ENCODE measurements at regions not wholly inside any gene's neighbourhood (a gene's known extent, or its start where the extent isn't known, plus 50 kb on each side); places are given as distances from the start of the nearest gene placed in this dataset.

DNA sequence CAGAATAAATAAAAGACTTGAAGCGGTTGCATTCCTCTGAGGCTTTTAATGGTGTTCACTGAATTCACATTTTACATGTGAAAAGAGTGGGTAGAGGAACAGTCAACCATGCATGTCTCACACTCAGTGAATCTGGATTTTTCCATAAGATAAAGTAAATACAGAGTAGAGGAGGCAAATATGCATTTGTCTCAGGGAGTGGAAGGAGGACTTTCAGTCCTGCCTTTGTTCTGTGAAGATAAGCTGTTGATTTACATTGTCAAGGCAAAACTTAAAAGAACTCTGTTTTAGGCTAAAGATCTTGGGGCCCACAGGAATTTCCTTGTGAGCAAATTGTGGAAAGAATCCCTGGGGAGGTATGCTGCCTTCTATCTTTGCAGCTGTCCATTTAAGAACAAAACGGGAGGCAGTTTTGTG, 825.3 kb upstream of the MBL2 start:
- TF ChIP-seq, protein P1, sequence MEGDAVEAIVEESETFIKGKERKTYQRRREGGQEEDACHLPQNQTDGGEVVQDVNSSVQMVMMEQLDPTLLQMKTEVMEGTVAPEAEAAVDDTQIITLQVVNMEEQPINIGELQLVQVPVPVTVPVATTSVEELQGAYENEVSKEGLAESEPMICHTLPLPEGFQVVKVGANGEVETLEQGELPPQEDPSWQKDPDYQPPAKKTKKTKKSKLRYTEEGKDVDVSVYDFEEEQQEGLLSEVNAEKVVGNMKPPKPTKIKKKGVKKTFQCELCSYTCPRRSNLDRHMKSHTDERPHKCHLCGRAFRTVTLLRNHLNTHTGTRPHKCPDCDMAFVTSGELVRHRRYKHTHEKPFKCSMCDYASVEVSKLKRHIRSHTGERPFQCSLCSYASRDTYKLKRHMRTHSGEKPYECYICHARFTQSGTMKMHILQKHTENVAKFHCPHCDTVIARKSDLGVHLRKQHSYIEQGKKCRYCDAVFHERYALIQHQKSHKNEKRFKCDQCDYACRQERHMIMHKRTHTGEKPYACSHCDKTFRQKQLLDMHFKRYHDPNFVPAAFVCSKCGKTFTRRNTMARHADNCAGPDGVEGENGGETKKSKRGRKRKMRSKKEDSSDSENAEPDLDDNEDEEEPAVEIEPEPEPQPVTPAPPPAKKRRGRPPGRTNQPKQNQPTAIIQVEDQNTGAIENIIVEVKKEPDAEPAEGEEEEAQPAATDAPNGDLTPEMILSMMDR (IDR thresholded peaks at IDR 0.05; ENCODE audit: unreplicated experiment) = no peak
- Mint-ChIP-seq H3K4me1 (ENCODE audit: unreplicated experiment) (peaks cover 16% of the 10 kb centered on the region), H3K36me3 (ENCODE audit: low read depth, unreplicated experiment) (peaks cover 2% of the 10 kb centered on the region), H3K4me3 (ENCODE audit: unreplicated experiment) (no peak overlapping the region), H3K27me3 (ENCODE audit: unreplicated experiment) (peaks cover 2% of the 10 kb centered on the region), H3K9me3 (ENCODE audit: unreplicated experiment) (no peaks in the 10 kb centered on the region), H3K27ac (ENCODE audit: unreplicated experiment) (no peak overlapping the region)
- DNase-seq (ENCODE audit: low spot score) = no peak

DNA sequence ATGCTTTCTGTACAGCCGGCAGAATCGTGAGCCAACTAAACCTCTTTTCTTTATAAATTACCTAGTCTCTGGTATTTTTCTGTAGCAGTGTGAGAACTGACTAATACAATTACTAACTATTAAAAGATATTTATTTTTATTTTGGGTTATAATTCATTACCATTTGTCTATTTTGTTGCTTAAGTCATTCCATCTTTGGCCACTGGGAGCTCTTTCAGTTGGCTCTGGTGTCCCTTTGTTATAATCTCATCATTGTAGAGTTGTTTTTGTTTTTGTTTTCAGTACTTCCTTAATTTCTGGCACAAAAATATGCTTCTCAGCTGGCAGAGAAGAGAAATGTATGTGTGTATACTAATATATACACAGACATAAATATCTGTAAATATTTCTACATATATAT, 807.9 kb upstream of the MBL2 start:
- no peaks in the 10 kb centered on the region for H3K36me3 Mint-ChIP-seq (ENCODE audit: low read depth, unreplicated experiment)
- no peaks in the 10 kb centered on the region for H3K9me3 Mint-ChIP-seq (ENCODE audit: unreplicated experiment)
- H3K27me3 Mint-ChIP-seq (ENCODE audit: unreplicated experiment) = no peaks in the 10 kb centered on the region
- no peaks in the 10 kb centered on the region for H3K4me1 Mint-ChIP-seq (ENCODE audit: unreplicated experiment)
- H3K4me3 Mint-ChIP-seq (ENCODE audit: unreplicated experiment) = no peak overlapping the region
- no peak for DNase-seq (ENCODE audit: low spot score)
- no peak overlapping the region for H3K27ac Mint-ChIP-seq (ENCODE audit: unreplicated experiment)
- TF ChIP-seq, protein P1 (IDR thresholded peaks at IDR 0.05; ENCODE audit: unreplicated experiment) = no peak

DNA sequence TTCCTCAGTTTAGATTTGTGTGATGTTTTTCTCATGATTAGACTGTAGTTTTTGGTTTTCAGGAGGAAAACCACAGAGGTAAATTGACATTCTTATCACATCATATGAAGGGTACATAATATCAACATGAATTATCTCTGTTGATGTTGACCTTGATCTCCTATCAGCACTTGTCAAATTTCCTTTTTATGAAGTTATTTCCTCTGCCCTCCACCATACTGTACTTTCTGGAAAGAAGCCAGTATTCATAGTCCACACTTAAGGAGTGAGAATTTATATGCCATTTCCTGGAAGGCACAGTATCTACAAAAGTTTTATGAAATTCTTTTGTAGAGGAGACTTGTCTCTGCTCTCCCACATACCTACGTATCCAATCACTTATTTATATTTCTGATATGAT, 807.2 kb upstream of the MBL2 start:
- TF ChIP-seq, protein P1 (IDR thresholded peaks at IDR 0.05; ENCODE audit: unreplicated experiment) = no peak
- no peaks in the 10 kb centered on the region for H3K27me3 Mint-ChIP-seq (ENCODE audit: unreplicated experiment)
- no peak overlapping the region for H3K27ac Mint-ChIP-seq (ENCODE audit: unreplicated experiment)
- no peaks in the 10 kb centered on the region for H3K9me3 Mint-ChIP-seq (ENCODE audit: unreplicated experiment)
- no peaks in the 10 kb centered on the region for H3K4me1 Mint-ChIP-seq (ENCODE audit: unreplicated experiment)
- DNase-seq (ENCODE audit: low spot score) = no peak
- no peak overlapping the region for H3K4me3 Mint-ChIP-seq (ENCODE audit: unreplicated experiment)
- H3K36me3 Mint-ChIP-seq (ENCODE audit: low read depth, unreplicated experiment) = no peaks in the 10 kb centered on the region

DNA sequence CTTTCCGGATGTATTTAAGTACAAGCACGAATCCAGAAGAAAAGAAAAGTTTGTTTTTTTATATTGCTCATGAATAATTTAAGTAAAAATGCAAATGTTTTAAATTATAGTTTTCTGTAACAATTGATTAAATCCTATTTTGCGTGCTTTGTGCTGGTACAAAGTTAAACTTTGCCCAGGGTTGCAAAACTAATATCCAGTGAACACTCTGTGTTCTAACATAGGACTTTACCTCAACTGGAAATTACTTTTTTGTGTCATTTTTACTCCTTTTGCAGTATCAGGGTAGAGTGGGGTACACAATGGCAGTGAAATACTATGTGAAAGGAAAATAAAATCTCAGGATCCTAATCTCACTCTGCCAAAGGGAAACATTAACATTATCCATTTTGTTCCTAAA, 801.4 kb upstream of the MBL2 start:
- TF ChIP-seq, protein P1 (IDR thresholded peaks at IDR 0.05; ENCODE audit: unreplicated experiment) = no peak
- H3K4me3 Mint-ChIP-seq (ENCODE audit: unreplicated experiment) = no peak overlapping the region
- no peaks in the 10 kb centered on the region for H3K36me3 Mint-ChIP-seq (ENCODE audit: low read depth, unreplicated experiment)
- no peak for DNase-seq (ENCODE audit: low spot score)
- H3K9me3 Mint-ChIP-seq (ENCODE audit: unreplicated experiment) = no peaks in the 10 kb centered on the region
- no peaks in the 10 kb centered on the region for H3K27me3 Mint-ChIP-seq (ENCODE audit: unreplicated experiment)
- no peak overlapping the region for H3K27ac Mint-ChIP-seq (ENCODE audit: unreplicated experiment)
- H3K4me1 Mint-ChIP-seq (ENCODE audit: unreplicated experiment) = no peaks in the 10 kb centered on the region

DNA sequence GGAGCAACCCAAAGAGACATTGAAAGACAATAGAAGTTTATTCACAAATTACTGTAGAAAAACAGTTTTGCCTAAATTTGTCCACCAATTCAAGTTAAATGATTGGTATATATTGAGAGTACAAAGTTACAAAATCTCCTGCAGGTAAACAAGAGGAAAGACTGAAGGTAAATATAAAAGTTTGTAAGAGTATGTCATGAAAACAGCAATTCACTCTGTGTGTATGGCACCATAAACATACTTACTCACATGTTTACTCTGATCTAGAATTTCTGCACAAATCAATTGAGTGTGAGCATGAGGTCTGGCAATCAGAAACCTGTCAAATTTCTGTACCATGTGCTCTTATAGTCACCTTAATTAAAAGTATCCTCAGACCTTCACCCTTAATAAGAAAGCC, 800.9 kb upstream of the MBL2 start:
- Mint-ChIP-seq H3K27ac (ENCODE audit: unreplicated experiment) (no peak overlapping the region), H3K4me1 (ENCODE audit: unreplicated experiment) (no peaks in the 10 kb centered on the region), H3K4me3 (ENCODE audit: unreplicated experiment) (no peak overlapping the region), H3K36me3 (ENCODE audit: low read depth, unreplicated experiment) (no peaks in the 10 kb centered on the region), H3K27me3 (ENCODE audit: unreplicated experiment) (no peaks in the 10 kb centered on the region), H3K9me3 (ENCODE audit: unreplicated experiment) (no peaks in the 10 kb centered on the region)
- TF ChIP-seq, protein P1 (IDR thresholded peaks at IDR 0.05; ENCODE audit: unreplicated experiment) = no peak
- no peak for DNase-seq (ENCODE audit: low spot score)
